ENCODE measurements at regions not wholly inside any gene's neighbourhood (a gene's known extent, or its start where the extent isn't known, plus 50 kb on each side); places are given as distances from the start of the nearest gene placed in this dataset.

DNA sequence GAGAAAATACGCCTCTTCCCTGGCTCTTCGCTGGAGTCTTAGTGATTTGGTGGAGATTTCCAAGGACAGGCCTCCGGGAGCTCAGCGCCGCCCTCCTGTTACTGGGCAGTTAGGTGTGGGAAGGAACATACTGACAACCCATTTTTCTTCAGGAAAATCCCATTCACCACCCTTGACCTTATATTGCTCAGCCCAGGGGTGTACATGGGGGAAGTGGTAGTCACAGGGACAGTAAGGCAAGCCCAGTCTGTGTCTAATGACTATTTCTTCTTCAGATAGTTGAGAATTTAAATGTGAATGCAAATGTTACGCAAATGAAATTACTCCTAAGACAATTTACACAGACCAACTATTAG lies 119.4 kb downstream of the UQCRFS1 start:
- DNase-seq = no peak

DNA sequence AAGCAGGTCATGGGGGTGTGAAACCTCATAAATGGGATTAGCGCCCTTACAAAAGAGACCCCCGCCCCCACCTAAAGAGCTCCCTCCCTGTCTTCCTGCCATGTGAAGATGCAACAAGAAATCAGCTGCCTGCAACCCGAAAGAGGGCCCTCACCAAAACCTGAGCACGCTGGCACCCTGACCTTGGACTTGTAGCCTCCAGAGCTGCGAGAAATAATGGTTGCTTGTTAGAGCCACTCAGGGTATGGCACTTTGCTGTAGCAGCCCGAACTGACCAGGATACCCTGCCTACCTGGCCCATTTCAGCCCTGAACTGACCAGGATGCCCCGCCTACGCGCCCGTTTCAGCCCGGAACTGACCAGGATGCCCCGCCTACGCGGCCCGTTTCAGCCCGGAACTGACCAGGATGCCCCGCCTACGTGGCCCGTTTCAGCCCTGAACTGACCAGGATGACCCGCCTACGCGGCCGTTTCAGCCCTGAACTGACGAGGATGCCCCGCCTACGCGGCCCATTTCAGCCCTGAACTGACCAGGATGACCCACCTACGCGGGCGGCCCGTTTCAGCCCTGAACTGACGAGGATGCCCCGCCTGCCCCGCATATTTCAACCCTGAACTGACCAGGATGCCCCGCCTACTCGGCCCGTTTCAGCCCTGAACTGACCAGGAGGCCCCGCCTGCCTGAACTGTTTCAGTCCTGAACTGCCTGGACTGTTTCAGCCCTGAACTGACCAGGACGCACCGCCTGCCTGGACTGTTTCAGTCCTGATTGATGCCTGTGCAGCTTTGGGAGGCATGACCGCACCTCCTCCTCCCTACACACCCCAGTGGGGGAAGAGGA lies 120.0 kb downstream of the UQCRFS1 start:
- no peak for DNase-seq

DNA sequence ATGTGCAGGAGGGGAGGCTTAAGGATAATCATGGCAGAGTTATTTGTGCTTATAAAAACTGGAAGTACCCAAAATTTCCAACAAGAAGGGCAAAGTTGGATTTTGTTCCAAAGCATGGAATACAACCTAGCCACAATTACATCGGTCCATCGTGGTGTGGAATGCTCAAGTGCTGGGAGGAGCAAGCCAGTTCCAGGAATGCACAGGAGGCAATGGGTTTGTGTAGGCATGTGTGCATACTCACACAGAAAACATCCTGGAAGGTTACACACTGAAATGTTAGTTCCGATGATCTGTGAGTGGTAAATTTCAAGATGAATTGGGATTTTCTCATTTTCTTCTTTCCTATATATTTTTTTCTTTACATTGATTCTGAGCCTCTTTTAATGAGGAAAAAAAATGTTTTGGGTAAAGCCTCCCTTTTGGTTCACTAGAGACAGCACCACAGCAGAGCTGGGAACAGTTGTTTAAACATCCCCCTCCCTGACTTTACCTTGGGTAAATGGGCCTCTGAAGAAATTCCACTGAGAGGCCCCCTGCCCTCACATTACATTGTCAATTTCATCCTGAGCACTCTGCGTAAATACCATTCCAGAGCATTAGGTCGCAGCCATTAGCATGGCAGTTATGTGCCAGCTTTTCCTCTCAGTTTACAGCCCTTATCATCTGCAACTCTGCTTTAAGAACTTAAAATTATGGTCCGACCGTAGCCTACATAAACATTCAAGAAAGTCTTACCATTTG lies 122.0 kb downstream of the UQCRFS1 start:
- no peak for DNase-seq

DNA sequence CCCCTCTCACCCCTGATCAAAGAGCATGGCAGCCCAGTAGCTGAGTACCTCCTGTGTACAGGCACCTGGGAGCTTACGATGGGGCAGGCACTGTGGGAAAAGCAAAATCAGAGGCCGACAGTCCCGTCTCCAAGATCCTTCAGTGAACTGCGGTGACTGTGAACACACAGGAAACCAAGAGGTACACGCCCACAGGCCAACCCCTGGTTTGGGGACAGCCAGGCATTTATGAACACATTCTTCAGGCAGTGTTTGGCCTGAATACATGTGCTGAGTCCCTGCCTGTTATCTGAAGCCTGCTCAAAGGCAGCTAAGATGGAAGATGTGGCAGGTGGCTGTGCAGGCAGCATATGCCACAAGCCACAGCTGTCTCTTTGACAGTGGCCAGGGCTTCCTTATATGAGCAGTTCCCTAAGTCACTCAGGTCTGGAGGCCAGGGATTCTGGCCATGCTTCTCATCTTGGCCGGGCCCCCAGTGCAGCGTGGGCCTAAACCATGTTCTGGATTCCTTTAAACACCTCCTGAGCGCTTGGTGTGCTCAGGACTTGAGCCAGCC lies 123.6 kb downstream of the UQCRFS1 start:
- no peak for DNase-seq

DNA sequence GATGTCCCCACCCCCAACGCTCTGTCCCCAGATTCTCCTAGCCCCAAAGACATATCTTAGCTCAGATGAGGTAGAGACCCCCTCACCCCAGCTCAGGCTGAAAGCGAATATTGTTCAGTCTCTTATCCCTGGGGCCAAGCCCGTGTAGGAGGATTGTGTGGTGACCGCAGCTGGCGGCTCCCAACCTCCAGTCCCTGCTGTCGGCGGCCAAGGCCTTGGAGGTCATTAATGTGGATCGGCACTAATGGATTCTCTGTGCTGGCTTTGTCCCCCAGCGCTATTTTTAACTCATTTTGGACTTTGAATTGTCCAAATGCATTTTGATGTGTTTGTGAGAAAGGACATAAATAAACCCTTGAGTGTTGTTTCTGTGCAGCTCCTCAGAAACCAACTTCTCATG lies 124.2 kb downstream of the UQCRFS1 start:
- DNase-seq = no peak

DNA sequence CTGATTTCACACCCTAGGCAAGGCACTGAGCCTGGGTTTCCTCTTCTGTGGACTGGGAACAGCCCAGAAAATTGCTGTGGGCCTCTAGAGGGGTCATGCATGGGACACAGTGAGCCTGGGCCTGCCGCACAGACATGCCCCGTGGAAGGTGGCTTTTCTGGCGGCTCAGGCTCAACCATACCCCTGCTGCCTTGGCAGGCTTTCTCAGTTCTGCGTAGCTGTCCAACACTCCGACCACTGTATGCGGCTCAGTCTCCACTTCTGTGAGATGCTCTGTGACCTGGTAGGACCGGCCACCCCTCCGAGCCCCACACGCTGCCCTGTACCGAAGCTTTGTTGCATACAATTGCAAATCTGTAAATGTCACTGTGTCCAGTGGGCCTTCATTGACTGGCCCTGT lies 126.3 kb downstream of the UQCRFS1 start:
- DNase-seq = no peak

DNA sequence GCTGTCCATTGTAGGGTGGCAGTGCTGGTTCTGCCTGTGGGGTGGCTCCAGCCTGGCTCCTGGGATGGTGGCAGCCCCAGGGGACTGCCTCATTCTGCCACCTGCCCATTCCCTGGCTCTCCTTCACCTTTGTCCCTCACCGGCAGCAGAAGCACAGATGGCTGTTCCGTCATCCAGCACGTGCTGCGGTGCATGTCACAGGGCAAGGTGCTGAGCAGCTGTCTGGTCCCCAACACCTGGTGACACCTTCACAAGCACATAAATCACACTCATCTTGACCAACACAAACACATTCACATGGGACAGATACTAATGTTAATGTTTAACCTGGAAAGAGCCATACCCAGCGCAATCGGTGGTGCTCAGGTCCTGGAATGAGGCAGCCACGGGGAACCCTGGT lies 126.8 kb downstream of the UQCRFS1 start:
- DNase-seq = no peak

DNA sequence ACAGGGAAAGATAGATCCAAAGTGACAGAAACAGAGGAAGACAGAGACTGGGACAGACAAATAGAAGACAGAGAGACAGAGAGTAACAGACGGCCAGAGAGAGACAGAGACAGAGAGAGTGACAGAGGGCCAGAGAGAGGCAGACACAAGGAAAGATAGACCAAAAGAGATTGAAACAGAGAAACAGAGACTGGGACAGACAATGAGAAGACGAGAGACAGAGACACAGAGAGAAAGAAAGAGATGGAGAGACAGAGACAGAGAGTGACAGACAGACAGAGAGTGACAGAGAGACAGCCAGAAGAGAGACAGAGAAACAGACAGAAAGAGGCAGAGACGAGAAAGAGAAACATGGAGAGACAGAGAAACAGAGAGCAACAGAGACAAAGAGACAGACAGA lies 127.3 kb downstream of the UQCRFS1 start:
- no peak for DNase-seq

DNA sequence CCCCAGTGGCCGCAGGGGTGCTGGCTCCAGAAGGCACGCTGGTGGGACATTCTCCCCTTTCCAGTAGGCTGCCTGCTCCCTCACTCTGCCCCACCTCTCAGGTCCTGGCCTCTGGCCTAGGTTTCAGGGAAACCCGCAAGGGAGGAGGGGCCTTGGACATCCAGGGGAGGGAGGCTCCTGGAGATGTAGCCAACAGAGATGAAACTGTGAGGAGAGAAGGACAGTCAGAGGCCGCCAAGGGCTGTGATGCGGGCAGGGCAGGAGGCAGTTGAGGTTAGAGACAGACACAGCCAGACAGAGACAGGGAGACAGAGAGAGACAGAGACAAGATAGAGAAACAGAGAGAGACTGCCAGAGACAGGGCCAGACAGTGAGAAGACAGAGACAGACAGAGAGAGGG lies 127.7 kb downstream of the UQCRFS1 start:
- no peak for DNase-seq

DNA sequence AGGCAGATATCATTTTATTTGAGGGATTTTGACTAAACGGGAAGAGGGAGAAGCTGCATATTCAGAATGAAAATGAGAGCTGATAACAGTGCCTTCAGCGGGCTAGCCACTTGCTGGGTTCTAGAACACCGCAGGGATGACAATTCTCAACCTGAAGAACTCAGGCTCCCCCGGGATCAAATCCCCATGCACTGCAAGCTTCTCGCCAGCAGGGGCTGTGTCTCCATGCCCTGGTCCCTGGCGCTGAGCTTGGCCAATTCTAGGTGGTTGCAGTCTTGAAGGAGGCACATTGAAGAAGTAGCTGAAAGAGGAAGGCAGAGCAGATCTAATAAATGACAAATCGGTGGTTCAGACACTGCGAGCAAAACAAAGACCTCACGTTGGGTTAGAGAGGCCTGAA lies 128.7 kb downstream of the UQCRFS1 start:
- no peak for DNase-seq

DNA sequence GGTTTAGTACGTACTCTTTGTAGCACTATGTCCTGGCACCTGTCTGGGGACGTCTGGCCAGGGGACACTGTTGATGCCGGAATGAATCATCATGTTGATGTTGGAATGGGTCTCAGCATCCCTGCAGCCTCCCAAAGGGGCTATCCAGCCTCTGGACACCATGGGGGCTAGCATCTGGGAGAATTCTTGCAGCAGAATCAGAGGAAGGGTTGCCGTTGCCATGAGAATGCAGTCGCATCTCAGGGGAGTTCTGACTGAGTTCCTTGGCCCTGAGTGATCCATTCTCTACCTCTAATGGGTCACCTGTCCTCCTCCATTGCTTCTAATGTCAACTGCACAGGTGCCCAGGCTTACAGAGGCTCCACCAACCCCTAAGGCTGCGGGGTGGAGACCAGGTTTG lies 129.1 kb downstream of the UQCRFS1 start:
- no peak for DNase-seq

DNA sequence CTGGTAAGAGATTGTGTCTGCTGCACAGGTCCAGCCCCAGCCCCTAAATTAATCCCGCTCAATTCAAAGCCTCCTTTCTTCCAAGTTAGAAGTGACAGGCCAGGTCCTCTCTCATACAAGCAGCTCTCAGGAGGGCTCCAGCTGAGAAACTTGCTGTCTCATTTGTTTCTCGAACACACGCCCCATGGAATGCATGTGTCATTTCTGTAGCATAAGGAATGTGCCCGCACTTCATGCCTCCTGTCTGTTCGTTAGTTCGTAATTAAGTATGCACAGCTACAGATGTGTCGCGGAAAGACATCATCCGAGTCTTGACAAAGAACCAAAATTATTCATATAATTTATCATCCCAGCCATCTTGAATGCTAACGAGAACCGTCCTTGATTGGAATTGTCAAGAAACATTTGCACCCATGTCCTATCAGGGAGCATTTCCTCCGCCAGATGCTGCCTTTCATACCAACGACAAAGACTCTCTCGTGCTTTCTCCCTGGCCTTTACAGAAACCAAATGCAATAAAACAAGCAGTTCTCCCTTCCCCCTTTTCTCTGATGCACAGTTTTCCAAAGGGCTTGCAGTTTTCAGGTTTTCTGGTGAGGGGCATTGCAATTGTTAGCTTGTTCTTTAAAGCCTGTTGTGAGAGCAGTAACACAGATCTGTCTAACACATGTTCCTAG lies 133.5 kb downstream of the UQCRFS1 start:
- no peak for DNase-seq

DNA sequence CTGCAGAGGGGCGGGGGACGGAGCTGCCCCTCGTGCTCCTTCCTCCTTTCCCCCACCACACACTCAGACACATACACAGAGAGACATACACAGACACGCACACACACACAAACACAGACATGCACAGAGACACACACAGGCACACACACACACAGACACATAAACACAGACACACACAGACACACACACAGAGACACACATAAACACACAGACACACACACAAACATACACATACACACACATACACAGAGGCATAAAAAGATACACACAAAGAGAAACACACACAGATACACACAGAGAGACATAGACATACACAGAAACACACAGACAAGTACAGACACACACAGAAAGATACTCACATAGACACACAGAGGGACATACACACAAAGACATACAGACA lies 136.0 kb downstream of the UQCRFS1 start:
- DNase-seq = no peak

DNA sequence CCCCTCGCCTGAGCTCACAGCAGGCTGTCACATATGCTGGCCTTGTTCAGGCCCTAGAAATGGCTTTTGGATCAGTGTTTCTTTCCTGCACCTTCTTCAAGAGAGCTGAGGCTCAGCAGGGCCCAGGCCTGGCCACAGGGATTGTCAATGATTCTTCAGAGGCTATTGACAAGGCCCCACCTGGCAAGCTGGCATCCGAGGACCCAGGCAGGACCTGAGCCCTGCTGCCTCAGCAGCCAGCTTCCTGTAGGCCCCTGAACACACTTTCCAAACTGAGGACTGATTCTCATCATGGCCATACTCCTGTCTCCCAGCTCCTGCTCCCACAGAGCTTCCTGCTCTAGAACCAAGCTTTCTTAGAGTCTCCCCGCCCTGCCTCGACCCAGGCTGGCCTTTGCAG lies 136.8 kb downstream of the UQCRFS1 start:
- no peak for DNase-seq

DNA sequence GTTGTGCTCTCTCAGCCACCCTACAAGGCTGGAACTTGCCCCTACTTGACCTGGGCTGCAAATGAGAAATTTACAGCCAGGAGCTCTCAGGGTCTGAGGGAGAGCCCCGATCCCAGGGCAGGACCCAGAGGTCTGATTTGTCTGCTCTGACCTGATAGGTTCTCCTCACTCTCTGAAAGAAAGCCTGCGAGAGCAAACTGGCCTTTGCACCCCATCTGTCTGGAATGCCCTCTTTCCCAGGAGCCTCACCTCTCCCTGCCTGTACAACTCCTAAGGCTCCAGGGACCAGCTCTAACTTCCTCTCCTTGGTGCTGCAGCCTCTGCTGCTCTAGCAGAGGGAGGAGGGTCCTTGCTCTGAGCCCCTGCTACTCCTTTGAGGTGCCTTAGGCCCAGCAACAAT lies 137.8 kb downstream of the UQCRFS1 start:
- DNase-seq = no peak

DNA sequence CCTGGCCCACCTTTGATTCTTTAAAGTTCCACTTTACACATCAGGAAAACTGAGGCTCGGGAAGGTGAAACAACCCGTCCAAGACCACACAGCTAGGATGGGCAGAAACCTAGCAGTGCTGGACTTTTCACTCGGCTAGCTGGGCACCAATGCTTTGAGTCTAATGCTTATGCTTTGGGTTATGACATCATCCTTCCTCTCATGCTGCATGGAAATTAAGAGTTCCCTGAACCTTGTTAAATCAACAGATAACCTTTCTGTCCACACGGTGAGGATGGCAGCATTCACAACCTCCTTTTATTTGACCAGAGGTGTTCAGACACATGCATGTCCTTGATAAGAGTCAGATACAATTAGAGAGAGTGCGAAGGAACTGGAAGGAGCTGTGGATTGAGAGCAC lies 138.4 kb downstream of the UQCRFS1 start:
- DNase-seq = no peak

DNA sequence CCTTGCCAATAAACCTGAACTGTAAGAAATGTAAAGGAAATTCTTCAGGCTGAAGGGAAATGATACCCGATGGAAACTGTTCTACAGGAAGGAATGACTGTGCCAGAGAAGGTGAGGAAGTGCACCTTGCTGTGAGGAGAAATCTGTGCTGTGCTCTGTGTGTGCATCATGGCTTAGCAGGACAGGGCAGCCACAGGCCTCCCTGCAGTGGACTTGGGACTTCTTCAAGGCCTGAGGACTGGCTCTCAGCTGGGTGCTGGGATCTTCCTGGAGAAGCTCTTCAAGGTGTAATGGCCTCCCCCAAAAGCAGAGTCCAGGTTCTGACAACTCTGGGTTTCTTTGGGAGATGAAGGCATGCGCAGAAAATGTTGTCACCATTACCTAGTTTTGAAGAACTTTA lies 145.1 kb downstream of the UQCRFS1 start:
- no peak for DNase-seq

DNA sequence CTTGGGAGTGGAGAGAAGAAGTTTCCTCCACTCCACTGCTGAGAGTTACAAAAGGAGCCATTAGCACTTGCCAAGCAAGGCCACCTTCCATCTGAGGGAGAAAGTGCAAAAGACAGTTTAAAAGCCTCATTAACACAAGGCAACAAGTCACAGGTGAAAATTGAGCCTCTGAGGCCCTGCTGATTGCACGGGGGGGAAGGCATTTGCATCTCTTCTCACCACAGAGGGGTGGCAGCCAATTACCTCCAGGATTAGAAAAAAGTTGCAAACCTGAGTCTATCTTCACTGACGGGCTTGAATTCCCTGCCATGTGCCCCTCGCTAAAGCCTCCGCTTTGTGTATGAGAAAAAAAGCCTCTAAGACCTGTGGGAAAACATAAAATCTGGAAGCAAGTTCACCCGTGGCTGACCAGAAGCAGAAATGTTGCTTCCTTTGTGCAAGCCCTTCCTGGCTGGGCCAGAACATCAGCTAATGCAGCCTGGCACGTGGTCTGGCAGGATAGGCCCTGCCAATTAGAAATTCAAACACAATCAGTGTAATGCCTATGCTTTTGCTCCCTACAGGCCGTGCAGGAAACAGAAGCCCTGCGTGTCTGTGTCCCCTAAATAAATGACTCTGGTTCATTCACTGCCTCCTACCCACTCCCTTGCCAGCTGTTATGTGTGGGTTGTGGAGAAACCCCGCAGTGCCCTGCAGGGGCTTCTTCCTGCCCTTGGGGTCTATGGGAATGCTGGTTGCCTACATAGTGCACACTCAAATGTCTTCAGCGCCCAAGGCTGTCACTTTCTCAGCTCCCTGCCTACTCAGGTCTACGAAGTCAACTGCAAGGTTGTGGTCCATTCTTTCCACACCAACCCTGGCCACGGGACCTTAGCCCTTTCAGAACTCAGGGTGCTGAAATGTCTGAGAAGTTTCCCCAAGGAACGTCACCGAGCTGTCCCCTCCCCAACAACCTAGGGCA lies 150.2 kb downstream of the UQCRFS1 start:
- no peak for DNase-seq

DNA sequence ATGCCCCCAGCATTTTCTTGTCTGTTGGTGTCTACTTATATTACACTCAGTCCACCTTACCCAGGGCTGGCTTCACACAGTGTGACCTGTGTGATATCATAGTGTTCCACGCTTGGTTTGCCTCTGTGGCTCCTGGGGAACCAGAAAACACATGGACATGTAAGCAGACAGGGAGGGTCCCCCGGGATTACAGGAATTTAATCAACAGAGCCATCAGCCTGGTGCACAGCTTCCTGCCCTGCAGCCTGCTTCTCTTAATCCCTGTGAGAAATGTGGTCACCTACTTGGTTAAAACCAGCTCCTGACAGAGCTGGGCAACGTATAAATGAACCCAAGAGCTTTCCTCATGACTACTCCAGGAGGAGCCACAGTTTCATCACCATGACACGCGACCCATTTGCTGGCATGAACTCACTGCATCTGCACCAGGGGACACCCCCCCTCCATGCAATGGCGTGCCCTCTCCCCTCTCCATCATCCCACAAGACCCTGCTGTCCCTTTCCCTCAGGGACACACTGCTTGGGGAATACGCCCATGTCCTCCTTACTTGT lies 152.1 kb downstream of the UQCRFS1 start:
- DNase-seq = no peak

DNA sequence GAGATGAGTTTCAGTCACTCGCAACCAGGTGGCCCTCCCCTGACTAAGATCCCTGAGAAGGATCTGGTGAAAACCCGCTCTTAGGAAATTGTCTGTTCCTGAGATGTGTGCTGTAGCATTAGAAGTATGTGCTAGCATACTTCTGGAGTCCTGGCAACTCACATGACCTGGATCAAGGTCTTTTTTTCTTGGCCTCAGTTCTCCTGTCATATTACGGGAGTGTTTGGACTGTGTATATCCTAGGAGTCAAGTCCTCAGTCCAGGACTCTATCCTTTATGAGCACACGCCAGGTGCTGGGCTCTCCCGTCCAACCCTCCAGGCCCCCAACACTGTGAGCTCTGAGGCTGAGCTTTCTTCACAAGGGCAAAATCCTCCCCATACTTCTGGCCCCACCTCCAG lies 156.4 kb downstream of the UQCRFS1 start:
- no peak for DNase-seq

DNA sequence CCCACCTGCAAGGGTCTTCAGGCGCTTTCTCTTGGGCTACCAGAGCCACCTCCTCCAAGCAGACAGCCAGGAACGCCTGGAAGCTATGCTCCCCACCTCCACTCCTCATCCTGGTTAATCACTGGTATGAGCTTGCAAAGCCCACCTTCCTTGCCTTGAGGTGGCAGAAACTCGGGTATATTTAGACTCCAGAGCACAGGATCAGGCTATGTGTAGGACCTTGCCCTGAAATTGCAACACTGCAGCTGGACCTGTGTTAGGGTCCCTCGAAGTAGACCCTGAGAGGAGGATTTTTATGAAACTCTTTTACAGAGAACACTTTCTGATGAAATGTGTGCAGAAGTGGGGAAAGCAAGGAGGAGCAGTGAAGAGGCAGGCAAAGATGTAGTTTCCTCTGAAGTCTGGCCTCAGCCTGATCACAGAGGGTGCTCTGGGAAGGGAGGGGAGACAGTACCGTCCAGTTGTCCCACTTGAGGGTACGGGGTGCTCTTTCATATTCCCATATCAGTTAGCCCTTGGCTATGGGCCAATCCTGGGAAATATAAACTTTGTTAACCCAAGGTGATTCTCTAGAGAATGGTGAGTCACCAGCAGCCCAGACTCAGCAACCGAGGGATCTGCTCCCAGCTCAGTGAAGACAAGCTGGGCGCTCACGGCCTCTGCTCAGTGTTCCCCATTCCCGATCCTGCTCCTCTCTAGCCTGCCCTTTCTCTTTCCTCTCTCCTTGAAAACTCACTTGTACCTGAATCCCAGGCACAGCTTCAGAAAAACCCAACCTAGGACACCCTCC lies 157.9 kb downstream of the UQCRFS1 start:
- no peak for DNase-seq
